KMS-11 (cell line): ENCODE measurements at regions not wholly inside any gene's neighbourhood (a gene's known extent, or its start where the extent isn't known, plus 50 kb on each side); places are given as distances from the start of the nearest gene placed in this dataset.

ENCODE experiments used
- H2AFZ ChIP-seq: fragments of 200-600 bp; sonication (generic); 2 replicates; pipeline ENCODE4 v1.6.1; 2016; ENCODE audit warnings: antibody characterized with exemption, mixed run types, low read depth
- H3K27ac ChIP-seq: fragments of 200-600 bp; sonication (generic); 2 replicates; pipeline ENCODE4 v1.6.1; 2016; ENCODE audit warnings: mild to moderate bottlenecking, mixed run types
- H3K27me3 ChIP-seq: fragments of 200-600 bp; sonication (generic); 2 replicates; pipeline ENCODE4 v1.6.1; 2017; ENCODE audit warnings: mild to moderate bottlenecking, low read depth, mixed run types, moderate library complexity; ENCODE audit not compliant: insufficient read depth
- H3K36me3 ChIP-seq: fragments of 200-600 bp; sonication (generic); 2 replicates; pipeline ENCODE4 v1.6.1; 2017; ENCODE audit warnings: mild to moderate bottlenecking, mixed run types; ENCODE audit not compliant: insufficient read depth
- H3K4me1 ChIP-seq: fragments of 200-600 bp; sonication (generic); 2 replicates; pipeline ENCODE4 v1.6.1; 2016; ENCODE audit warnings: mild to moderate bottlenecking, low read depth, mixed run types; ENCODE audit not compliant: poor library complexity, severe bottlenecking
- H3K4me2 ChIP-seq: fragments of 200-600 bp; sonication (generic); 2 replicates; pipeline ENCODE4 v1.7.0; 2016; ENCODE audit warnings: mild to moderate bottlenecking, mixed run types
- H3K4me3 ChIP-seq: fragments of 200-600 bp; sonication (generic); IDR thresholded peaks from 2 replicates; pipeline ENCODE4 v1.6.1; 2017; ENCODE audit warnings: low read depth, low read length, mixed read lengths; ENCODE audit not compliant: insufficient read depth
- H3K79me2 ChIP-seq: fragments of 200-600 bp; sonication (generic); 2 replicates; pipeline ENCODE4 v1.6.1; 2016; ENCODE audit warnings: low read depth, mixed run types; ENCODE audit not compliant: insufficient read depth
- H3K9ac ChIP-seq: fragments of 200-600 bp; sonication (generic); 2 replicates; pipeline ENCODE4 v1.6.1; 2016; ENCODE audit warnings: mild to moderate bottlenecking, mixed run types
- H4K20me1 ChIP-seq: fragments of 200-600 bp; sonication (generic); 2 replicates; pipeline ENCODE4 v1.6.1; 2016; ENCODE audit warnings: mild to moderate bottlenecking, mixed run types; ENCODE audit not compliant: insufficient read depth
- TF ChIP-seq, protein P1 (sequence below): fragments of 200-600 bp; sonication (generic); conservative IDR thresholded peaks from 2 replicates; pipeline ENCODE4 v1.6.1; 2017; ENCODE audit warnings: low read depth, mild to moderate bottlenecking, antibody characterized with exemption, low read length, moderate library complexity, mixed read lengths

GRCh38 chr3:147812186-147812911 lies 403.2 kb downstream of the ZIC1 start:
- no peak overlapping the region for H3K27ac ChIP-seq
- TF ChIP-seq, protein P1, sequence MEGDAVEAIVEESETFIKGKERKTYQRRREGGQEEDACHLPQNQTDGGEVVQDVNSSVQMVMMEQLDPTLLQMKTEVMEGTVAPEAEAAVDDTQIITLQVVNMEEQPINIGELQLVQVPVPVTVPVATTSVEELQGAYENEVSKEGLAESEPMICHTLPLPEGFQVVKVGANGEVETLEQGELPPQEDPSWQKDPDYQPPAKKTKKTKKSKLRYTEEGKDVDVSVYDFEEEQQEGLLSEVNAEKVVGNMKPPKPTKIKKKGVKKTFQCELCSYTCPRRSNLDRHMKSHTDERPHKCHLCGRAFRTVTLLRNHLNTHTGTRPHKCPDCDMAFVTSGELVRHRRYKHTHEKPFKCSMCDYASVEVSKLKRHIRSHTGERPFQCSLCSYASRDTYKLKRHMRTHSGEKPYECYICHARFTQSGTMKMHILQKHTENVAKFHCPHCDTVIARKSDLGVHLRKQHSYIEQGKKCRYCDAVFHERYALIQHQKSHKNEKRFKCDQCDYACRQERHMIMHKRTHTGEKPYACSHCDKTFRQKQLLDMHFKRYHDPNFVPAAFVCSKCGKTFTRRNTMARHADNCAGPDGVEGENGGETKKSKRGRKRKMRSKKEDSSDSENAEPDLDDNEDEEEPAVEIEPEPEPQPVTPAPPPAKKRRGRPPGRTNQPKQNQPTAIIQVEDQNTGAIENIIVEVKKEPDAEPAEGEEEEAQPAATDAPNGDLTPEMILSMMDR, result no peak

DNA sequence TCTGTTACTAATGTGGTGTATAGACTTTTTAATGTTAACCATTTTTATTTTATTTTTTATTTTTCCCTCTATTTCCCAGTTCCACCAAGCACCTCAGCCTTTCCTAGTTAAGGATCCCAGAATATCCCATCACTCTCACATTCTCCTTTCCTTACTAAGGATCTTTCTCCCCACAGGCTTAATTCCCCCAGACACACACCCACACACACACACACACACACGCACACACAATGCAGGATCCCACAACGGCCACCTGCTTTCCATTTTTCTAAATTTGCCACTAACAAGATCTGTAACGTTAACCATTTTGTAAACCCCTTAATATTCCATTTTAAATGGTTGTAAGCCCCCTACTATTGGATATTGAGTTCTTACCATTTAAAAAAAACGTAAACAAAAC lies 404.1 kb downstream of the ZIC1 start:
- no peaks in the 10 kb centered on the region for H4K20me1 ChIP-seq
- H3K4me3 ChIP-seq, result no peak overlapping the region
- H3K9ac ChIP-seq, result no peak overlapping the region
- H3K4me1 ChIP-seq, result no peaks in the 10 kb centered on the region
- TF ChIP-seq, protein P1, result no peak
- H3K27ac ChIP-seq, result no peak overlapping the region
- H2AFZ ChIP-seq, result no peak overlapping the region
- no peaks in the 10 kb centered on the region for H3K79me2 ChIP-seq
- H3K4me2 ChIP-seq, result no peak overlapping the region
- H3K36me3 ChIP-seq, result no peaks in the 10 kb centered on the region
- no peaks in the 10 kb centered on the region for H3K27me3 ChIP-seq

More at GRCh38 chr3:147812186-147812911, 403.2 kb downstream of the ZIC1 start:
- Histone ChIP-seq H3K79me2 (no peaks in the 10 kb centered on the region), H3K9ac (no peak overlapping the region), H3K27me3 (no peaks in the 10 kb centered on the region), H4K20me1 (no peaks in the 10 kb centered on the region), H3K36me3 (no peaks in the 10 kb centered on the region), H3K4me1 (no peaks in the 10 kb centered on the region), H3K4me3 (no peak overlapping the region), H2AFZ (no peak overlapping the region), H3K4me2 (no peak overlapping the region)

DNA sequence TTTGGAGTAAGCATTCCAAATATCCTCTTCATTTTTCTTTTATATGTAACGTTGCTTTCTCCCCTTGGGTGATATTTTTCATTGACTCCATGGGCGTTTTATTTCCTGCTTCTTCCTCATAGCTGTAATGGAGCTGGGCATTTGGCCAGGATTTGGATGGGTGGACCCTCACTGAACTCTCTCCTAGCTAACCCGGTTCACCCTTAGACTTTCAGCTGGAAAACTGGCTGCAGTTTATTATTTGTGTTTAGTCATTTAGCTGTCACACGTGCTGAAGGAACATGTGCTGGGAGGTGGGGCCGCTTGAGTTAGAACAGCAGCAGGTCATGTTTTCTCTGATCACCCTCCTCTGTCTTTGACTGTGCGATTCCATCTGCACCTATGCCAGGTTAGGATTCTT lies 407.6 kb downstream of the ZIC1 start:
- Histone ChIP-seq H2AFZ (no peak overlapping the region), H3K4me2 (no peak overlapping the region)

GRCh38 chr3:147832611-147833010 lies 423.4 kb downstream of the ZIC1 start:
- TF ChIP-seq, protein P1, result no peak
- H3K27me3 ChIP-seq, result no peaks in the 10 kb centered on the region
- no peaks in the 10 kb centered on the region for H4K20me1 ChIP-seq
- H3K36me3 ChIP-seq, result no peaks in the 10 kb centered on the region; the same call in 1 of the 2 replicates
- H3K9ac ChIP-seq, result no peak overlapping the region
- no peaks in the 10 kb centered on the region for H3K4me1 ChIP-seq
- no peak overlapping the region for H2AFZ ChIP-seq
- no peak overlapping the region for H3K4me2 ChIP-seq
- no peak overlapping the region for H3K4me3 ChIP-seq
- H3K27ac ChIP-seq, result no peak overlapping the region
- no peaks in the 10 kb centered on the region for H3K79me2 ChIP-seq

More for the DNA sequence above, 407.6 kb downstream of the ZIC1 start:
- Histone ChIP-seq H3K4me1 (no peaks in the 10 kb centered on the region), H3K9ac (no peak overlapping the region), H4K20me1 (no peaks in the 10 kb centered on the region), H3K36me3 (no peaks in the 10 kb centered on the region), H3K27ac (no peak overlapping the region), H3K79me2 (no peaks in the 10 kb centered on the region), H3K4me3 (no peak overlapping the region), H3K27me3 (no peaks in the 10 kb centered on the region)
- TF ChIP-seq, protein P1, result no peak
